Lower lobe of right lung (tissue), 2 donors: ENCODE measurements at regions not wholly inside any gene's neighbourhood (a gene's known extent, or its start where the extent isn't known, plus 50 kb on each side); places are given as distances from the start of the nearest gene placed in this dataset.

Experiments used
- ATAC-seq, 2 donors: fragments of 200-7000 bp; cut with Tn5 transposase; one replicate each; pipeline ENCODE4 v1.9.1; 2020 to 2022; ENCODE audit warnings: mild to moderate bottlenecking in 2 of 2, moderate library complexity in 2 of 2
- DNase-seq: peaks from one replicate; pipeline ENCODE4 v3.0.0-alpha.2; 2020
- H3K27ac ChIP-seq: fragments of 200-600 bp; one replicate; pipeline ENCODE4 v1.8.0; 2022
- H3K27me3 ChIP-seq: fragments of 200-600 bp; one replicate; pipeline ENCODE4 v1.8.0; 2022; ENCODE audit warnings: low read depth
- H3K36me3 ChIP-seq: fragments of 200-600 bp; one replicate; pipeline ENCODE4 v1.8.0; 2022; ENCODE audit warnings: mild to moderate bottlenecking
- H3K4me1 ChIP-seq: fragments of 200-600 bp; one replicate; pipeline ENCODE4 v1.8.0; 2022
- H3K4me3 ChIP-seq: fragments of 200-600 bp; one replicate; pipeline ENCODE4 v1.8.0; 2022; ENCODE audit warnings: mild to moderate bottlenecking
- H3K9me3 ChIP-seq: fragments of 200-600 bp; one replicate; pipeline ENCODE4 v1.8.0; 2022
- intact Hi-C: fragments of 100-400 bp; cut with DNase I; formaldehyde crosslinking; loops from one replicate; pipeline ENCODE4 v1.11.0; 2022
- TF ChIP-seq, protein P1 (sequence below): fragments of 200-600 bp; IDR thresholded peaks from one replicate; pipeline ENCODE4 v1.8.0; 2022; ENCODE audit warnings: antibody characterized with exemption, mild to moderate bottlenecking
- donor health status: DM: no; HTN: yes; CAD: no; lungs with severe emphysema.

GRCh38 chr5:17709011-17709710, 74.9 kb downstream of the TAF11L14 start:
- Histone ChIP-seq H3K27me3 (no peaks in the 10 kb centered on the region), H3K9me3 (no peaks in the 10 kb centered on the region), H3K36me3 (no peaks in the 10 kb centered on the region), H3K27ac (no peak overlapping the region), H3K4me3 (no peak overlapping the region), H3K4me1 (no peaks in the 10 kb centered on the region)
- TF ChIP-seq, protein P1, sequence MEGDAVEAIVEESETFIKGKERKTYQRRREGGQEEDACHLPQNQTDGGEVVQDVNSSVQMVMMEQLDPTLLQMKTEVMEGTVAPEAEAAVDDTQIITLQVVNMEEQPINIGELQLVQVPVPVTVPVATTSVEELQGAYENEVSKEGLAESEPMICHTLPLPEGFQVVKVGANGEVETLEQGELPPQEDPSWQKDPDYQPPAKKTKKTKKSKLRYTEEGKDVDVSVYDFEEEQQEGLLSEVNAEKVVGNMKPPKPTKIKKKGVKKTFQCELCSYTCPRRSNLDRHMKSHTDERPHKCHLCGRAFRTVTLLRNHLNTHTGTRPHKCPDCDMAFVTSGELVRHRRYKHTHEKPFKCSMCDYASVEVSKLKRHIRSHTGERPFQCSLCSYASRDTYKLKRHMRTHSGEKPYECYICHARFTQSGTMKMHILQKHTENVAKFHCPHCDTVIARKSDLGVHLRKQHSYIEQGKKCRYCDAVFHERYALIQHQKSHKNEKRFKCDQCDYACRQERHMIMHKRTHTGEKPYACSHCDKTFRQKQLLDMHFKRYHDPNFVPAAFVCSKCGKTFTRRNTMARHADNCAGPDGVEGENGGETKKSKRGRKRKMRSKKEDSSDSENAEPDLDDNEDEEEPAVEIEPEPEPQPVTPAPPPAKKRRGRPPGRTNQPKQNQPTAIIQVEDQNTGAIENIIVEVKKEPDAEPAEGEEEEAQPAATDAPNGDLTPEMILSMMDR: no peak
- DNase-seq (no peak), ATAC-seq (no peak)
- intact Hi-C loops: no loop called here

- intact Hi-C loops: no loop called here
- ATAC-seq (no peak), DNase-seq (no peak)
- Histone ChIP-seq H3K4me3 (no peak overlapping the region), H3K9me3 (no peaks in the 10 kb centered on the region), H3K27me3 (no peaks in the 10 kb centered on the region), H3K36me3 (no peaks in the 10 kb centered on the region), H3K4me1 (no peaks in the 10 kb centered on the region), H3K27ac (no peak overlapping the region)
- TF ChIP-seq, protein P1: no peak
Measured at GRCh38 chr5:17713301-17713700, 79.0 kb downstream of the TAF11L14 start.

DNA sequence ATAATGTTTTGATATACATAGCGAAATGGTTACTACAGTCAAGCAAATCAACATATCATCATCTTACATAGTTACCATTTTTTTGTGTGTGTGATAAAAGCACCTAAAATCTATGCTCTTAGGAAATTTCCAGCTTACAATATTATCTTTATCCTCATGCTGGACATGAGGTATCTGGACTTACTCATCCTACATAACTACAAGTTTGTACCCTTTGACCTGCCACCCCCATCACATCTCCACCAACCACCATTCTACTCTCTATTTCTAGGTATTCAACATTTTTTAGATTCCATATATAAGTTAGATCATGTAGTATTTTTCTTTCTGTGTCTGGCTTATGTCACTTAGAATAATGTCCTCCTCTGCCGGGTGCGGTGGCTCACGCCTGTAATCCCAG, 79.9 kb downstream of the TAF11L14 start:
- TF ChIP-seq, protein P1: no peak
- no peak for ATAC-seq
- Histone ChIP-seq H3K27ac (no peak overlapping the region), H3K27me3 (no peaks in the 10 kb centered on the region), H3K9me3 (no peaks in the 10 kb centered on the region), H3K4me1 (no peaks in the 10 kb centered on the region), H3K36me3 (no peaks in the 10 kb centered on the region), H3K4me3 (no peak overlapping the region)
- intact Hi-C loops: no loop called here
- no peak for DNase-seq

- Histone ChIP-seq H3K9me3 (no peaks in the 10 kb centered on the region), H3K36me3 (no peaks in the 10 kb centered on the region), H3K4me3 (no peak overlapping the region), H3K27ac (no peak overlapping the region), H3K4me1 (no peaks in the 10 kb centered on the region), H3K27me3 (no peaks in the 10 kb centered on the region)
- DNase-seq (no peak), ATAC-seq (no peak)
- intact Hi-C loops: no loop called here
- TF ChIP-seq, protein P1: no peak
Measured at GRCh38 chr5:17719592-17719991, 85.3 kb downstream of the TAF11L14 start.

DNA sequence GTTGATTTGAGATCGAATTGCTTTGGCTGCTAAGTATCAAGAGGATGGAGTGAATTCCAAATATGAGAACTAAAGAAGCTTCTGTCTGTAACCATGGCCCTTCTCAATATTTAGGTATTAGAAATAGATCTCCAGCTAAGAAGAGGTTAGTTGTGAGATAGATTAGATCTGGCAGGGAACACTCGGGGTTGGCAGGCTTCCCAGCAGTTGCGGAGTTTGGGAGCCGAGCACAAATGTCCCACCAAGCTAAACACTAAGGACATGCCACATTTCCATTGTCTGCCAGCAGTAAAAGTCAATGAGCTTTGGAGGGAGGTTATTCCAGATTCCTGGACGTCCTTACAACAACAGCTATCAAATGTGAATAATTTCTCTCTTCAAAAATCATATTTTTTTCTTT, 85.8 kb downstream of the TAF11L14 start:
- intact Hi-C loops: no loop called here
- no peaks in the 10 kb centered on the region for H3K9me3 ChIP-seq
- no peak for DNase-seq
- H3K4me3 ChIP-seq: no peak overlapping the region
- H3K36me3 ChIP-seq: no peaks in the 10 kb centered on the region
- TF ChIP-seq, protein P1: no peak
- H3K27ac ChIP-seq: no peak overlapping the region
- no peak for ATAC-seq
- no peaks in the 10 kb centered on the region for H3K27me3 ChIP-seq
- H3K4me1 ChIP-seq: no peaks in the 10 kb centered on the region
